Activated CD4-positive, CD25-positive, alpha-beta regulatory T cell treated with anti-CD3 and anti-CD28 coated beads, Interleukin-2, amount 50 U/mL, for 72 hours (primary cell): ENCODE measurements at regions not wholly inside any gene's neighbourhood (a gene's known extent, or its start where the extent isn't known, plus 50 kb on each side); places are given as distances from the start of the nearest gene placed in this dataset.

Experiments
- DNase-seq: peaks from one replicate; pipeline ENCODE4 v3.0.0; 2021

- DNase-seq: no peak
Measured at GRCh38 chr1:14514739-14515138, 83.7 kb upstream of the KAZN start.

GRCh38 chr1:14516974-14517840, 81.3 kb upstream of the KAZN start:
- no peak for DNase-seq

- no peak for DNase-seq
Measured at GRCh38 chr1:14517841-14518180, 80.7 kb upstream of the KAZN start.

- no peak for DNase-seq
Measured at GRCh38 chr1:14519976-14520375, 78.5 kb upstream of the KAZN start.

- no peak for DNase-seq
Measured at GRCh38 chr1:14520514-14521163, 77.8 kb upstream of the KAZN start.

GRCh38 chr1:14521622-14522021, 76.9 kb upstream of the KAZN start:
- DNase-seq: no peak

- DNase-seq: no peak
Measured at GRCh38 chr1:14522077-14522925, 76.2 kb upstream of the KAZN start.

- DNase-seq: no peak
Measured at GRCh38 chr1:14522926-14523241, 75.6 kb upstream of the KAZN start.

GRCh38 chr1:14524826-14525636, 73.5 kb upstream of the KAZN start:
- no peak for DNase-seq

- DNase-seq: no peak
Measured at GRCh38 chr1:14529475-14529874, 69.0 kb upstream of the KAZN start.

GRCh38 chr1:14531519-14531918, 67.0 kb upstream of the KAZN start:
- DNase-seq: no peak

- no peak for DNase-seq
Measured at GRCh38 chr1:14535619-14536355, 62.7 kb upstream of the KAZN start.

GRCh38 chr1:14538335-14538734, 60.1 kb upstream of the KAZN start:
- no peak for DNase-seq

GRCh38 chr1:14539309-14539708, 59.2 kb upstream of the KAZN start:
- DNase-seq: no peak

- DNase-seq: no peak
Measured at GRCh38 chr1:14539953-14540563, 58.4 kb upstream of the KAZN start.

GRCh38 chr1:14541348-14541747, 57.1 kb upstream of the KAZN start:
- DNase-seq: no peak

- no peak for DNase-seq
Measured at GRCh38 chr1:14543191-14543840, 55.2 kb upstream of the KAZN start.

GRCh38 chr1:14544319-14544718, 54.2 kb upstream of the KAZN start:
- DNase-seq: no peak

GRCh38 chr1:14545422-14546025, 53.0 kb upstream of the KAZN start:
- DNase-seq: no peak

- no peak for DNase-seq
Measured at GRCh38 chr1:14546416-14546815, 52.1 kb upstream of the KAZN start.
